ENCODE measurements at regions not wholly inside any gene's neighbourhood (a gene's known extent, or its start where the extent isn't known, plus 50 kb on each side); places are given as distances from the start of the nearest gene placed in this dataset.
A peak's percentile ranks its signal among the peaks of the same experiment; 100 is the strongest.

GRCh38 chr2:144679942-144680341 lies 160.0 kb upstream of the ZEB2 start:
- Histone ChIP-seq H3K36me3 (ENCODE audit: low read depth) (no peaks in the 10 kb centered on the region), H3K4me3 (ENCODE audit: severe bottlenecking) (no peak overlapping the region), H3K4me1 (ENCODE audit: insufficient read depth, poor library complexity, severe bottlenecking) (peaks cover 12% of the 10 kb centered on the region), H3K27me3 (ENCODE audit: insufficient read depth, poor library complexity, severe bottlenecking) (no peaks in the 10 kb centered on the region), H3K9me3 (ENCODE audit: severe bottlenecking) (no peaks in the 10 kb centered on the region), H3K27ac (ENCODE audit: poor library complexity, severe bottlenecking) (no peak overlapping the region)
- ATAC-seq (ENCODE audit: low read depth) (no peak), DNase-seq (ENCODE audit: low spot score) (no peak)
- no peak for TF ChIP-seq CTCF (IDR thresholded peaks at IDR 0.05; ENCODE audit: poor library complexity, severe bottlenecking)

- H3K4me1 ChIP-seq (ENCODE audit: insufficient read depth, poor library complexity, severe bottlenecking), result peaks cover 12% of the 10 kb centered on the region
- H3K27ac ChIP-seq (ENCODE audit: poor library complexity, severe bottlenecking), result no peak overlapping the region
Observed at GRCh38 chr2:144678736-144679135, 158.8 kb upstream of the ZEB2 start.

GRCh38 chr2:144675731-144676130 lies 155.8 kb upstream of the ZEB2 start:
- Histone ChIP-seq H3K9me3 (ENCODE audit: severe bottlenecking) (no peaks in the 10 kb centered on the region), H3K36me3 (ENCODE audit: low read depth) (no peaks in the 10 kb centered on the region), H3K4me3 (ENCODE audit: severe bottlenecking) (no peak overlapping the region), H3K27me3 (ENCODE audit: insufficient read depth, poor library complexity, severe bottlenecking) (no peaks in the 10 kb centered on the region), H3K27ac (ENCODE audit: poor library complexity, severe bottlenecking) (no peak overlapping the region), H3K4me1 (ENCODE audit: insufficient read depth, poor library complexity, severe bottlenecking) (peaks cover 3% of the 10 kb centered on the region)
- TF ChIP-seq CTCF (IDR thresholded peaks at IDR 0.05; ENCODE audit: poor library complexity, severe bottlenecking), result no peak
- DNase-seq (ENCODE audit: low spot score) (no peak), ATAC-seq (ENCODE audit: low read depth) (peak; percentile 85)

More at GRCh38 chr2:144678736-144679135, 158.8 kb upstream of the ZEB2 start:
- H3K9me3 ChIP-seq (ENCODE audit: severe bottlenecking), result no peaks in the 10 kb centered on the region
- DNase-seq (ENCODE audit: low spot score) (no peak), ATAC-seq (ENCODE audit: low read depth) (no peak)
- H3K27me3 ChIP-seq (ENCODE audit: insufficient read depth, poor library complexity, severe bottlenecking), result no peaks in the 10 kb centered on the region
- no peak for TF ChIP-seq CTCF (IDR thresholded peaks at IDR 0.05; ENCODE audit: poor library complexity, severe bottlenecking)
- no peaks in the 10 kb centered on the region for H3K36me3 ChIP-seq (ENCODE audit: low read depth)
- H3K4me3 ChIP-seq (ENCODE audit: severe bottlenecking), result no peak overlapping the region

DNA sequence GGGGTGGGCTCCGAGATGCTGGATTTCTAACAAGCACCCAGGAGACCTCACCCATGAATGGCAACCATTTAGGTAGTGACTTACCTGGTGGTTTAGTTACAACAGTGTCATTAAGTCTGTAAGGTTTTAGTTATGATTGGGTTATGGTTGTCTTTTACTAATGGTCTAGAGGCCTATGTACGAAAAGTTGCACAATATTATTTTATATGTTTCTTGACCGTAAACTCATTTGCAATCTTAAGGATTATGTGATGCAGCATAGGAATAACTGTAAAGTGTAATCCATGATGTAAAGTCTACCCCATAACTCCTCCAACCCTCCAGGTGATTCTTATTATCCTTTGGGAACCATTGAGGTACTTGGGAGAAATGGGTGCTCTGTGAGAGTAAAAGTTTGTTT lies 155.4 kb upstream of the ZEB2 start:
- no peaks in the 10 kb centered on the region for H3K9me3 ChIP-seq (ENCODE audit: severe bottlenecking)
- TF ChIP-seq CTCF (IDR thresholded peaks at IDR 0.05; ENCODE audit: poor library complexity, severe bottlenecking), result no peak
- no peaks in the 10 kb centered on the region for H3K36me3 ChIP-seq (ENCODE audit: low read depth)
- H3K4me1 ChIP-seq (ENCODE audit: insufficient read depth, poor library complexity, severe bottlenecking), result peaks cover 3% of the 10 kb centered on the region
- H3K27me3 ChIP-seq (ENCODE audit: insufficient read depth, poor library complexity, severe bottlenecking), result no peaks in the 10 kb centered on the region
- DNase-seq (ENCODE audit: low spot score) (no peak), ATAC-seq (ENCODE audit: low read depth) (no peak)
- no peak overlapping the region for H3K4me3 ChIP-seq (ENCODE audit: severe bottlenecking)
- H3K27ac ChIP-seq (ENCODE audit: poor library complexity, severe bottlenecking), result no peak overlapping the region

DNA sequence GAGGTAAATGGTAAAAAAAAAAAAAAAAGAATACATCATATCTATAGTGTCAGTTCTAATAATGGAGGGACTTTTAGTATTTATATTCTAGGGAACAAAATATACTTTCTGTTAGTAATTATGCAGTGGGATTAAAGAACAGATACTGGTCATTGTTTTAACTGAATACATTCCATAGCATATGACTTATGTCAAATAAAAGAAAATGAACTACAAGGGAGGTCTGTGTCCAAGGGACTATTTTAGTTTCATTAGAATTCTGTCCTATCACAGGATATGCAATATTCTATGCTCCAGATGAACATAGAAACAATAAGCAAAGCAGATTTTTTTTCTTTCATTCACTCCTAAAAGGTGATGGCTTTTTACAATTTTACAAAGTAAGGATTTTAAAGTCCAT lies 154.2 kb upstream of the ZEB2 start:
- no peak for TF ChIP-seq CTCF (IDR thresholded peaks at IDR 0.05; ENCODE audit: poor library complexity, severe bottlenecking)
- H3K4me3 ChIP-seq (ENCODE audit: severe bottlenecking), result no peak overlapping the region
- H3K27ac ChIP-seq (ENCODE audit: poor library complexity, severe bottlenecking), result no peak overlapping the region
- no peaks in the 10 kb centered on the region for H3K27me3 ChIP-seq (ENCODE audit: insufficient read depth, poor library complexity, severe bottlenecking)
- no peak for ATAC-seq (ENCODE audit: low read depth)
- H3K36me3 ChIP-seq (ENCODE audit: low read depth), result no peaks in the 10 kb centered on the region
- no peaks in the 10 kb centered on the region for H3K9me3 ChIP-seq (ENCODE audit: severe bottlenecking)
- H3K4me1 ChIP-seq (ENCODE audit: insufficient read depth, poor library complexity, severe bottlenecking), result peaks cover 3% of the 10 kb centered on the region
- DNase-seq (ENCODE audit: low spot score), result no peak

Measured in RWPE2 (cell line).